Activated CD4-positive, alpha-beta T cell treated with anti-CD3 and anti-CD28 coated beads, Interleukin-2, amount 50 U/mL, for 48 hours (primary cell): ENCODE measurements at regions not wholly inside any gene's neighbourhood (a gene's known extent, or its start where the extent isn't known, plus 50 kb on each side); places are given as distances from the start of the nearest gene placed in this dataset.
"Not testable (repeated sequence)": the region's sequence is repeated elsewhere in the genome, so short reads cannot be mapped to it uniquely, and the experiment has no call there.

Source experiments
- DNase-seq, 2 experiments: peaks; one replicate each; pipeline ENCODE4 v3.0.0-alpha.2; 2020

- DNase-seq, result no peak
Observed at GRCh38 chr3:194955546-194955945, 269.9 kb downstream of the FAM43A start.

- DNase-seq, result no peak
Observed at GRCh38 chr3:194955979-194956696, 270.5 kb downstream of the FAM43A start.

- DNase-seq, result no peak
Observed at GRCh38 chr3:194956697-194957396, 271.2 kb downstream of the FAM43A start.

- DNase-seq, result no peak
Observed at GRCh38 chr3:194957743-194958240, 272.1 kb downstream of the FAM43A start.

- DNase-seq, result no peak
Observed at GRCh38 chr3:194959217-194959616, 273.5 kb downstream of the FAM43A start.

GRCh38 chr3:194959666-194960065, 274.0 kb downstream of the FAM43A start:
- not testable (repeated sequence) for DNase-seq

GRCh38 chr3:194960446-194961032, 274.9 kb downstream of the FAM43A start:
- DNase-seq, result no peak

GRCh38 chr3:194961149-194961548, 275.5 kb downstream of the FAM43A start:
- no peak for DNase-seq

GRCh38 chr3:194961571-194961970, 275.9 kb downstream of the FAM43A start:
- DNase-seq, result no peak

- DNase-seq, result no peak
Observed at GRCh38 chr3:194962056-194962455, 276.4 kb downstream of the FAM43A start.

GRCh38 chr3:194964809-194965208, 279.1 kb downstream of the FAM43A start:
- no peak for DNase-seq

- DNase-seq, result no peak
Observed at GRCh38 chr3:194967151-194968117, 281.8 kb downstream of the FAM43A start.

GRCh38 chr3:194970066-194970465, 284.4 kb downstream of the FAM43A start:
- no peak for DNase-seq

- no peak for DNase-seq
Observed at GRCh38 chr3:194971009-194971408, 285.3 kb downstream of the FAM43A start.

- DNase-seq, result no peak
Observed at GRCh38 chr3:194971965-194972364, 286.3 kb downstream of the FAM43A start.

GRCh38 chr3:194972641-194973040, 287.0 kb downstream of the FAM43A start:
- no peak for DNase-seq

- DNase-seq, result no peak
Observed at GRCh38 chr3:194973366-194974000, 287.8 kb downstream of the FAM43A start.

GRCh38 chr3:194974468-194975135, 288.9 kb downstream of the FAM43A start:
- no peak for DNase-seq

- no peak for DNase-seq
Observed at GRCh38 chr3:194976049-194976451, 290.4 kb downstream of the FAM43A start.

- no peak for DNase-seq
Observed at GRCh38 chr3:194976874-194977273, 291.2 kb downstream of the FAM43A start.

GRCh38 chr3:194977356-194977755, 291.7 kb downstream of the FAM43A start:
- no peak for DNase-seq

- no peak for DNase-seq
Observed at GRCh38 chr3:194979173-194979572, 291.8 kb downstream of the XXYLT1 start.
